ENCODE measurements at regions not wholly inside any gene's neighbourhood (a gene's known extent, or its start where the extent isn't known, plus 50 kb on each side); places are given as distances from the start of the nearest gene placed in this dataset.
"Not testable (repeated sequence)": the region's sequence is repeated elsewhere in the genome, so short reads cannot be mapped to it uniquely, and the experiment has no call there.

- DNase-seq (ENCODE audit: low spot score): no peak
These were observed 92.9 kb downstream of the GPR139 start for GRCh38 chr16:19980632-19981265.

- DNase-seq (ENCODE audit: low spot score): no peak
These were observed 94.1 kb downstream of the GPR139 start for GRCh38 chr16:19979638-19980037.

- DNase-seq (ENCODE audit: low spot score): peak; percentile 35
These were observed 90.0 kb upstream of the GPRC5B start for GRCh38 chr16:19974607-19975006.

GRCh38 chr16:19972111-19972510, 87.5 kb upstream of the GPRC5B start:
- DNase-seq (ENCODE audit: low spot score): peak; percentile 25

- DNase-seq (ENCODE audit: low spot score): peak; percentile 16
These were observed 84.4 kb upstream of the GPRC5B start for GRCh38 chr16:19968891-19969683.

- no peak for DNase-seq (ENCODE audit: low spot score)
These were observed 83.3 kb upstream of the GPRC5B start for GRCh38 chr16:19967963-19968362.

- peak; percentile 37 for DNase-seq (ENCODE audit: low spot score)
These were observed 82.9 kb upstream of the GPRC5B start for GRCh38 chr16:19967561-19967960.

- DNase-seq (ENCODE audit: low spot score): peak; percentile 19
These were observed 78.7 kb upstream of the GPRC5B start for GRCh38 chr16:19963301-19963700.

GRCh38 chr16:19960183-19960582, 75.5 kb upstream of the GPRC5B start:
- DNase-seq (ENCODE audit: low spot score): peak; percentile 9

- peak; percentile 26 for DNase-seq (ENCODE audit: low spot score)
These were observed 75.1 kb upstream of the GPRC5B start for GRCh38 chr16:19959736-19960135.

- not testable (repeated sequence) for DNase-seq (ENCODE audit: low spot score)
These were observed 71.2 kb upstream of the GPRC5B start for GRCh38 chr16:19955896-19956295.

- DNase-seq (ENCODE audit: low spot score): not testable (repeated sequence)
These were observed 70.4 kb upstream of the GPRC5B start for GRCh38 chr16:19955084-19955483.

GRCh38 chr16:19948186-19949104, 63.8 kb upstream of the GPRC5B start:
- DNase-seq (ENCODE audit: low spot score): no peak

GRCh38 chr16:19945934-19946333, 61.3 kb upstream of the GPRC5B start:
- no peak for DNase-seq (ENCODE audit: low spot score)

- DNase-seq (ENCODE audit: low spot score): no peak
These were observed 55.5 kb upstream of the GPRC5B start for GRCh38 chr16:19940195-19940594.

- DNase-seq (ENCODE audit: low spot score): no peak
These were observed 54.9 kb upstream of the GPRC5B start for GRCh38 chr16:19939553-19939952.

- no peak for DNase-seq (ENCODE audit: low spot score)
These were observed 53.9 kb upstream of the GPRC5B start for GRCh38 chr16:19938536-19938935.

GRCh38 chr16:19936441-19936840, 51.8 kb upstream of the GPRC5B start:
- no peak for DNase-seq (ENCODE audit: low spot score)

GRCh38 chr16:19935694-19936093, 51.0 kb upstream of the GPRC5B start:
- DNase-seq (ENCODE audit: low spot score): no peak
